ENCODE measurements at regions not wholly inside any gene's neighbourhood (a gene's known extent, or its start where the extent isn't known, plus 50 kb on each side); places are given as distances from the start of the nearest gene placed in this dataset.

- TF ChIP-seq CTCF (IDR thresholded peaks at IDR 0.05) (no peak), POLR2AphosphoS5 (IDR thresholded peaks at IDR 0.05) (no peak), EP300 (IDR thresholded peaks at IDR 0.05) (no peak), POLR2A (IDR thresholded peaks at IDR 0.05) (no peak)
Observed at GRCh38 chr7:52831321-52831720, 204.1 kb upstream of the POM121L12 start.
